ENCODE measurements at regions not wholly inside any gene's neighbourhood (a gene's known extent, or its start where the extent isn't known, plus 50 kb on each side); places are given as distances from the start of the nearest gene placed in this dataset.

DNA sequence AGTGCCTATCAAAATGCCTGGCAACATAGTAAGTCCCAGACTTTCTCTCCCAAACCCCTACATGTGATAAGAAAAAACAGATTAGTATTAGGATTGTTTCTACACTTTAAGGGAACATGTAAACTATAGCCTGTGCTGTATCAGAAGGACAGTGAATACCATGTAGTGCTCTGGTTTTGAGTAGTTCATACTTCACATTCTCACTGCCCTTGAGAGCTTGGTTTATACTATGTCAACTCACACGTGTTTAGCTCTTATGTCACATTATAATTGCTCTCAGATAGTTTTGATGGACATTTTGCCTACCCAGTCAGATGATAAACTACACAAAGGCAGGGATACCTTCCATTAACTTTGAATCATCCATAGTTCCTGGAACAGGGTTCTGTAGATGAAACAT is 58.0 kb upstream of the PGRMC2 start:
- Histone ChIP-seq H3K4me3 (ENCODE audit: low read depth, low read length, poor library complexity, severe bottlenecking) (no peak overlapping the region), H3K9me3 (ENCODE audit: low read length) (no peaks in the 10 kb centered on the region), H3K27ac (ENCODE audit: low read depth, low read length, poor library complexity, severe bottlenecking) (no peak overlapping the region), H3K36me3 (ENCODE audit: insufficient read depth, low read length) (no peaks in the 10 kb centered on the region), H3K4me1 (ENCODE audit: insufficient read depth, low read length, poor library complexity, severe bottlenecking) (no peaks in the 10 kb centered on the region), H2AFZ (ENCODE audit: low read length) (no peak overlapping the region), H3K9me2 (ENCODE audit: insufficient read depth, low read length) (no peaks in the 10 kb centered on the region), H3K4me2 (ENCODE audit: low read length) (no peak overlapping the region), H3K79me2 (ENCODE audit: insufficient read depth, low read depth, low read length) (no peaks in the 10 kb centered on the region), H4K20me1 (ENCODE audit: insufficient read depth, low read length) (no peaks in the 10 kb centered on the region)
- CTCF ChIA-PET (ENCODE audit: unreplicated experiment) = no interaction called here
- no TSS peak for BruUV-seq (replicated peaks)
- no peak for DNase-seq (ENCODE audit: low spot score)
- intact Hi-C loops (cut with micrococcal nuclease; ENCODE audit: unreplicated experiment) = no loop called here
- TF ChIP-seq, protein P1, sequence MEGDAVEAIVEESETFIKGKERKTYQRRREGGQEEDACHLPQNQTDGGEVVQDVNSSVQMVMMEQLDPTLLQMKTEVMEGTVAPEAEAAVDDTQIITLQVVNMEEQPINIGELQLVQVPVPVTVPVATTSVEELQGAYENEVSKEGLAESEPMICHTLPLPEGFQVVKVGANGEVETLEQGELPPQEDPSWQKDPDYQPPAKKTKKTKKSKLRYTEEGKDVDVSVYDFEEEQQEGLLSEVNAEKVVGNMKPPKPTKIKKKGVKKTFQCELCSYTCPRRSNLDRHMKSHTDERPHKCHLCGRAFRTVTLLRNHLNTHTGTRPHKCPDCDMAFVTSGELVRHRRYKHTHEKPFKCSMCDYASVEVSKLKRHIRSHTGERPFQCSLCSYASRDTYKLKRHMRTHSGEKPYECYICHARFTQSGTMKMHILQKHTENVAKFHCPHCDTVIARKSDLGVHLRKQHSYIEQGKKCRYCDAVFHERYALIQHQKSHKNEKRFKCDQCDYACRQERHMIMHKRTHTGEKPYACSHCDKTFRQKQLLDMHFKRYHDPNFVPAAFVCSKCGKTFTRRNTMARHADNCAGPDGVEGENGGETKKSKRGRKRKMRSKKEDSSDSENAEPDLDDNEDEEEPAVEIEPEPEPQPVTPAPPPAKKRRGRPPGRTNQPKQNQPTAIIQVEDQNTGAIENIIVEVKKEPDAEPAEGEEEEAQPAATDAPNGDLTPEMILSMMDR (conservative IDR thresholded peaks at IDR 0.05; ENCODE audit: low read length) = no peak
- TF ChIP-seq EZH2phosphoT487 (IDR thresholded peaks at IDR 0.05; ENCODE audit: borderline replicate concordance, low read depth, low read length) = no peak
- POLR2A ChIA-PET = no interaction called here

DNA sequence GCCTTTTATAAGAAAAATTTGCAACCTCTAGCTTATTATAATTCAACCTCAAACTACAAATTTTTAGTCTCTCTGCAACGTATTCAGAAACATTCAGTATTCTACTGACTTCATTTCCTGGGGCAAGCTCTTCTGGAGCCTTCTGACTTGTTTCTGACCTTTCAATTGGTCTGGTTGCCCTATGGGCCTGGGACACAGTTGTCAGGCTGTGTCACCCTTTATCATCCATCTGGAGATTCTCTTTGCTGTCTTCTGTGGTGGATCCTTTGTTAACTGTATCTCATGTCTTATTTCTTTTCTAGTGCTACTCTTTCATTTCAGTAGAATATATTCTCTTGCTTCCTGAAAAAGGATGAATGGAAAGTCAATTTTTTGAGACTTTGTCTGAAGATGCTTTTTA is 55.1 kb upstream of the PGRMC2 start:
- Histone ChIP-seq H3K79me2 (ENCODE audit: insufficient read depth, low read depth, low read length) (no peaks in the 10 kb centered on the region), H2AFZ (ENCODE audit: low read length) (no peak overlapping the region), H3K9me2 (ENCODE audit: insufficient read depth, low read length) (no peaks in the 10 kb centered on the region), H3K4me1 (ENCODE audit: insufficient read depth, low read length, poor library complexity, severe bottlenecking) (no peaks in the 10 kb centered on the region), H3K9me3 (ENCODE audit: low read length) (no peaks in the 10 kb centered on the region), H3K4me2 (ENCODE audit: low read length) (no peak overlapping the region), H3K4me3 (ENCODE audit: low read depth, low read length, poor library complexity, severe bottlenecking) (no peak overlapping the region), H4K20me1 (ENCODE audit: insufficient read depth, low read length) (no peaks in the 10 kb centered on the region), H3K27ac (ENCODE audit: low read depth, low read length, poor library complexity, severe bottlenecking) (no peak overlapping the region), H3K36me3 (ENCODE audit: insufficient read depth, low read length) (no peaks in the 10 kb centered on the region)
- POLR2A ChIA-PET = interaction anchor here (1.2 kb wide), 1 partner anchor 16 kb away, joined by 4 read pairs; no protein-coding TSS in a partner anchor
- BruUV-seq (replicated peaks) = no TSS peak
- DNase-seq (ENCODE audit: low spot score) = no peak
- CTCF ChIA-PET (ENCODE audit: unreplicated experiment) = no interaction called here
- intact Hi-C loops (cut with micrococcal nuclease; ENCODE audit: unreplicated experiment) = no loop called here
- TF ChIP-seq, protein P1 (conservative IDR thresholded peaks at IDR 0.05; ENCODE audit: low read length) = no peak
- TF ChIP-seq EZH2phosphoT487 (IDR thresholded peaks at IDR 0.05; ENCODE audit: borderline replicate concordance, low read depth, low read length) = no peak

DNA sequence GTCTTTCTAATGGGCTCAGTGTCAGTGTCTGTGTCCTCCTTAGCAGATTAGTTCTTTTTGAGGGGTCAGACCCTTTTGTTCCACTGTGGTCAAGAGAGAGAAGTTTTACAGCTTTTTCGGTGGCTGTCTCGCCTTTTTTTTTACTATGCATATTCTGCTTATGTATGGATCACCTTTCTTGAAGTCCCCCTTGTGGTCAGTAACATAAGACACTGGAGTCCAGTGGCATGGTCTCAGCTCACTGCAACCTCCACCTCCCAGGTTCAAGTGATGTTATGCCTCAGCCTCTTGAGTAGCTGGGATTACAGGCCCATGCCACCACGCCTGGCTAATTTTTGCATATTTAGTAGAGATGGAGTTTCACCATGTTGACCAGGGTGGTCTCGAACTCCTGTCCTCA is 54.0 kb upstream of the PGRMC2 start:
- Histone ChIP-seq H3K27ac (ENCODE audit: low read depth, low read length, poor library complexity, severe bottlenecking) (no peak overlapping the region), H3K79me2 (ENCODE audit: insufficient read depth, low read depth, low read length) (no peaks in the 10 kb centered on the region), H3K9me2 (ENCODE audit: insufficient read depth, low read length) (no peaks in the 10 kb centered on the region), H4K20me1 (ENCODE audit: insufficient read depth, low read length) (no peaks in the 10 kb centered on the region), H2AFZ (ENCODE audit: low read length) (no peak overlapping the region), H3K36me3 (ENCODE audit: insufficient read depth, low read length) (no peaks in the 10 kb centered on the region), H3K4me2 (ENCODE audit: low read length) (no peak overlapping the region), H3K4me1 (ENCODE audit: insufficient read depth, low read length, poor library complexity, severe bottlenecking) (no peaks in the 10 kb centered on the region), H3K9me3 (ENCODE audit: low read length) (no peaks in the 10 kb centered on the region), H3K4me3 (ENCODE audit: low read depth, low read length, poor library complexity, severe bottlenecking) (no peak overlapping the region)
- intact Hi-C loops (cut with micrococcal nuclease; ENCODE audit: unreplicated experiment) = no loop called here
- no TSS peak for BruUV-seq (replicated peaks)
- TF ChIP-seq EZH2phosphoT487 (IDR thresholded peaks at IDR 0.05; ENCODE audit: borderline replicate concordance, low read depth, low read length) = no peak
- TF ChIP-seq, protein P1 (conservative IDR thresholded peaks at IDR 0.05; ENCODE audit: low read length) = no peak
- ChIA-PET CTCF (ENCODE audit: unreplicated experiment) (no interaction called here), POLR2A (no interaction called here)
- no peak for DNase-seq (ENCODE audit: low spot score)
